WTC11 (cell line): ENCODE measurements at regions not wholly inside any gene's neighbourhood (a gene's known extent, or its start where the extent isn't known, plus 50 kb on each side); places are given as distances from the start of the nearest gene placed in this dataset.

ENCODE experiments used
- ATAC-seq: fragments of 200-7000 bp; cut with Tn5 transposase; 2 replicates; pipeline ENCODE4 v1.10.0; 2021; ENCODE audit warnings: mild to moderate bottlenecking, moderate library complexity
- CTCF ChIA-PET: fragments of 300-600 bp; sonication (Branson Sonifier 250); formaldehyde crosslinking; loops from one replicate; lab custom pipeline; 2021; ENCODE audit warnings: antibody characterized with exemption; lab: Charles Lee
- POLR2A ChIA-PET: fragments of 350-600 bp; sonication (Branson Sonifier 250); formaldehyde crosslinking; loops from one replicate; lab custom pipeline; 2021; ENCODE audit warnings: antibody characterized with exemption; lab: Charles Lee
- DNase-seq: peaks from one replicate; pipeline ENCODE4 v3.0.0; 2021; ENCODE audit warnings: low spot score
- H3K27ac Mint-ChIP-seq: 2 replicates; pipeline ENCODE4 v1.8.0; 2021; ENCODE audit warnings: mixed read lengths
- H3K27me3 Mint-ChIP-seq: 2 replicates; pipeline ENCODE4 v1.8.0; 2021; ENCODE audit warnings: low read depth, mild to moderate bottlenecking, moderate library complexity, mixed read lengths
- H3K36me3 Mint-ChIP-seq: 2 replicates; pipeline ENCODE4 v1.8.0; 2021; ENCODE audit warnings: mixed read lengths
- H3K4me1 Mint-ChIP-seq: 2 replicates; pipeline ENCODE4 v1.8.0; 2022; ENCODE audit warnings: mixed read lengths
- H3K4me3 Mint-ChIP-seq: 2 replicates; pipeline ENCODE4 v1.8.0; 2021; ENCODE audit warnings: mild to moderate bottlenecking, moderate library complexity, mixed read lengths
- H3K9me3 Mint-ChIP-seq: 2 replicates; pipeline ENCODE4 v1.8.0; 2021; ENCODE audit warnings: mixed read lengths
- CREB1 ChIP-seq: sonication (generic); formaldehyde crosslinking; IDR thresholded peaks from 2 replicates; pipeline ENCODE4 v1.8.0; 2023; ENCODE audit warnings: mild to moderate bottlenecking, missing genetic modification reagents
- JAZF1 ChIP-seq: fragments of 250-450 bp; sonication (Bioruptor Pico); IDR thresholded peaks from 2 replicates; pipeline ENCODE4 v1.9.0; 2021; ENCODE audit warnings: moderate library complexity, mild to moderate bottlenecking, inconsistent platforms
- NFATC4 ChIP-seq: fragments of 250-450 bp; sonication (Bioruptor Pico); IDR thresholded peaks from 2 replicates; pipeline ENCODE4 v1.9.0; 2021; ENCODE audit warnings: mild to moderate bottlenecking
- NFE2L1 ChIP-seq: sonication (generic); formaldehyde crosslinking; IDR thresholded peaks from 2 replicates; pipeline ENCODE4 v1.8.1; 2023; ENCODE audit warnings: missing genetic modification reagents
- NR3C1 ChIP-seq: sonication (generic); formaldehyde crosslinking; conservative IDR thresholded peaks from 2 replicates; pipeline ENCODE4 v1.8.1; 2023; ENCODE audit warnings: low read depth, mild to moderate bottlenecking, missing genetic modification reagents
- ZBTB21 ChIP-seq: sonication (generic); formaldehyde crosslinking; IDR thresholded peaks from 2 replicates; pipeline ENCODE4 v1.8.1; 2023; ENCODE audit warnings: mild to moderate bottlenecking, missing genetic modification reagents, borderline replicate concordance
- ZNF121 ChIP-seq: sonication (generic); formaldehyde crosslinking; IDR thresholded peaks from 2 replicates; pipeline ENCODE4 v1.8.0; 2023; ENCODE audit warnings: missing genetic modification reagents
- ZNF219 ChIP-seq: sonication (generic); formaldehyde crosslinking; IDR thresholded peaks from 2 replicates; pipeline ENCODE4 v1.8.0; 2023; ENCODE audit warnings: missing genetic modification reagents, mild to moderate bottlenecking, borderline replicate concordance
- TF ChIP-seq, protein P1 (sequence below): sonication (generic); formaldehyde crosslinking; IDR thresholded peaks from 2 replicates; pipeline ENCODE4 v1.8.0; 2023; ENCODE audit warnings: mild to moderate bottlenecking, missing genetic modification reagents
- TF ChIP-seq, protein P2 (sequence below): sonication (generic); formaldehyde crosslinking; IDR thresholded peaks from 2 replicates; pipeline ENCODE4 v1.8.0; 2023; ENCODE audit warnings: missing genetic modification reagents, mild to moderate bottlenecking, borderline replicate concordance
- TF ChIP-seq, protein P3 (sequence below): fragments of 250-450 bp; sonication (Bioruptor Pico); IDR thresholded peaks from 2 replicates; pipeline ENCODE4 v1.9.0; 2021; ENCODE audit warnings: mild to moderate bottlenecking
- TF ChIP-seq, protein P4 (sequence below): sonication (generic); formaldehyde crosslinking; IDR thresholded peaks from 2 replicates; pipeline ENCODE4 v1.8.1; 2022; ENCODE audit warnings: missing genetic modification reagents, borderline replicate concordance
- TF ChIP-seq, protein P5 (sequence below): sonication (generic); formaldehyde crosslinking; conservative IDR thresholded peaks from 2 replicates; pipeline ENCODE4 v1.8.1; 2023; ENCODE audit warnings: mild to moderate bottlenecking, low read depth, missing genetic modification reagents, moderate library complexity

DNA sequence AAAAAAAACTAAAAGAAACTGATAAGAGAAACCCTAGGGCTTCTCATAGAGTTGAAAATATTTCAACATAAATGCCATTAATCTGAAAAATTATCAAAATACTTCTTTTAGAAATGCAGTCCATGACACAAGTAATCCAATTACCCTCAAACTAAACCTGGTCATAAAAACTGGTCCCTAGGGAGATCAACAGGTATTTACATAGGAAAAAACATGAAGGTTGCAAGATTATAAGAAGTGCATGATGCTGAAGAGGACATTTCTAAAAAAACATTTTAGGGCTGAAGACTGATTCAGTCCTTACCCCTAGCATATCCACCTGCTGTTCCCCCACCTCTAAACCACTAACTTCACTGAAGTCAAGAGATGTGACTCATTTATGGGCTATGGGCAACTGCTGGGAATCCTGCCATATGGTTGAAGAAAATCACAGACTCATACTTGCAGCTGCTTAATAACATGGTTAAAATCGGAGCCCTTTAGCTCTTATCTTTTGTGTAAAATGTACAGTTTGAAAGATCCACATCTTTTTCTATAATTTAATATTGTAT lies 131.0 kb upstream of the RUNX1 start:
- no peaks in the 10 kb centered on the region for H3K36me3 Mint-ChIP-seq
- H3K27ac Mint-ChIP-seq = no peak overlapping the region
- ChIA-PET POLR2A (no interaction called here), CTCF (interaction anchor here (0.6 kb wide), 1 partner anchor 129 kb away, joined by 3 read pairs; no protein-coding TSS in a partner anchor)
- H3K4me3 Mint-ChIP-seq = no peak overlapping the region
- H3K27me3 Mint-ChIP-seq = no peaks in the 10 kb centered on the region; the same call in 1 of the 2 replicates
- H3K9me3 Mint-ChIP-seq = peaks cover 38% of the 10 kb centered on the region
- 0 out of 2 replicates have a peak, but pooled peaks cover 2% of the 10 kb centered on the region for H3K4me1 Mint-ChIP-seq
- no peak for ATAC-seq
- no peak for DNase-seq
- no peak for TF ChIP-seq NR3C1 (CRISPR knock-in tag)
- no peak for TF ChIP-seq JAZF1 (CRISPR knock-in tag)
- TF ChIP-seq, protein P1, sequence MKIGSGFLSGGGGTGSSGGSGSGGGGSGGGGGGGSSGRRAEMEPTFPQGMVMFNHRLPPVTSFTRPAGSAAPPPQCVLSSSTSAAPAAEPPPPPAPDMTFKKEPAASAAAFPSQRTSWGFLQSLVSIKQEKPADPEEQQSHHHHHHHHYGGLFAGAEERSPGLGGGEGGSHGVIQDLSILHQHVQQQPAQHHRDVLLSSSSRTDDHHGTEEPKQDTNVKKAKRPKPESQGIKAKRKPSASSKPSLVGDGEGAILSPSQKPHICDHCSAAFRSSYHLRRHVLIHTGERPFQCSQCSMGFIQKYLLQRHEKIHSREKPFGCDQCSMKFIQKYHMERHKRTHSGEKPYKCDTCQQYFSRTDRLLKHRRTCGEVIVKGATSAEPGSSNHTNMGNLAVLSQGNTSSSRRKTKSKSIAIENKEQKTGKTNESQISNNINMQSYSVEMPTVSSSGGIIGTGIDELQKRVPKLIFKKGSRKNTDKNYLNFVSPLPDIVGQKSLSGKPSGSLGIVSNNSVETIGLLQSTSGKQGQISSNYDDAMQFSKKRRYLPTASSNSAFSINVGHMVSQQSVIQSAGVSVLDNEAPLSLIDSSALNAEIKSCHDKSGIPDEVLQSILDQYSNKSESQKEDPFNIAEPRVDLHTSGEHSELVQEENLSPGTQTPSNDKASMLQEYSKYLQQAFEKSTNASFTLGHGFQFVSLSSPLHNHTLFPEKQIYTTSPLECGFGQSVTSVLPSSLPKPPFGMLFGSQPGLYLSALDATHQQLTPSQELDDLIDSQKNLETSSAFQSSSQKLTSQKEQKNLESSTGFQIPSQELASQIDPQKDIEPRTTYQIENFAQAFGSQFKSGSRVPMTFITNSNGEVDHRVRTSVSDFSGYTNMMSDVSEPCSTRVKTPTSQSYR (CRISPR knock-in tag) = no peak

DNA sequence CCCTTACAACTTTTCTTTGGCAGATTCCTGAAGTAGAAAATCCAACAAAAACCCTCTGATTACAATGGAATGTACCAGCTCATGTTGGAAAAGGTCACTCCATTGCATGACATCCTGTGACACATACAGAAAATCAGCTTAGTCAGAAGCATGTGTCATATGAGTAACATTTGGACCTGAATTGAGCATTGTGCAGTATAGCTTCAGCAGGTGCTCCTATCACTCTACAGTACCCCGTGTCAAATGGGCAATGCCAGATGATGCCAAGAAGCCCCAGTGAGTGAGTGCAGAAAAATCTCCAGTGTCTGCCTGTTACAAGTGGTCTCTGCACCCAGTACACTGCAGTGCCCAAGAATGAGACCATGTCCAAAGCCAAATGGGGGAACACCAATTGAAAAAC lies 129.7 kb upstream of the RUNX1 start:
- Mint-ChIP-seq H3K4me3 (no peak overlapping the region), H3K9me3 (peaks cover 34% of the 10 kb centered on the region), H3K27ac (no peak overlapping the region), H3K27me3 (no peaks in the 10 kb centered on the region; the same call in 1 of the 2 replicates), H3K36me3 (no peaks in the 10 kb centered on the region), H3K4me1 (0 out of 2 replicates have a peak, but pooled peaks cover 2% of the 10 kb centered on the region)
- no peak for ATAC-seq
- TF ChIP-seq, protein P2, sequence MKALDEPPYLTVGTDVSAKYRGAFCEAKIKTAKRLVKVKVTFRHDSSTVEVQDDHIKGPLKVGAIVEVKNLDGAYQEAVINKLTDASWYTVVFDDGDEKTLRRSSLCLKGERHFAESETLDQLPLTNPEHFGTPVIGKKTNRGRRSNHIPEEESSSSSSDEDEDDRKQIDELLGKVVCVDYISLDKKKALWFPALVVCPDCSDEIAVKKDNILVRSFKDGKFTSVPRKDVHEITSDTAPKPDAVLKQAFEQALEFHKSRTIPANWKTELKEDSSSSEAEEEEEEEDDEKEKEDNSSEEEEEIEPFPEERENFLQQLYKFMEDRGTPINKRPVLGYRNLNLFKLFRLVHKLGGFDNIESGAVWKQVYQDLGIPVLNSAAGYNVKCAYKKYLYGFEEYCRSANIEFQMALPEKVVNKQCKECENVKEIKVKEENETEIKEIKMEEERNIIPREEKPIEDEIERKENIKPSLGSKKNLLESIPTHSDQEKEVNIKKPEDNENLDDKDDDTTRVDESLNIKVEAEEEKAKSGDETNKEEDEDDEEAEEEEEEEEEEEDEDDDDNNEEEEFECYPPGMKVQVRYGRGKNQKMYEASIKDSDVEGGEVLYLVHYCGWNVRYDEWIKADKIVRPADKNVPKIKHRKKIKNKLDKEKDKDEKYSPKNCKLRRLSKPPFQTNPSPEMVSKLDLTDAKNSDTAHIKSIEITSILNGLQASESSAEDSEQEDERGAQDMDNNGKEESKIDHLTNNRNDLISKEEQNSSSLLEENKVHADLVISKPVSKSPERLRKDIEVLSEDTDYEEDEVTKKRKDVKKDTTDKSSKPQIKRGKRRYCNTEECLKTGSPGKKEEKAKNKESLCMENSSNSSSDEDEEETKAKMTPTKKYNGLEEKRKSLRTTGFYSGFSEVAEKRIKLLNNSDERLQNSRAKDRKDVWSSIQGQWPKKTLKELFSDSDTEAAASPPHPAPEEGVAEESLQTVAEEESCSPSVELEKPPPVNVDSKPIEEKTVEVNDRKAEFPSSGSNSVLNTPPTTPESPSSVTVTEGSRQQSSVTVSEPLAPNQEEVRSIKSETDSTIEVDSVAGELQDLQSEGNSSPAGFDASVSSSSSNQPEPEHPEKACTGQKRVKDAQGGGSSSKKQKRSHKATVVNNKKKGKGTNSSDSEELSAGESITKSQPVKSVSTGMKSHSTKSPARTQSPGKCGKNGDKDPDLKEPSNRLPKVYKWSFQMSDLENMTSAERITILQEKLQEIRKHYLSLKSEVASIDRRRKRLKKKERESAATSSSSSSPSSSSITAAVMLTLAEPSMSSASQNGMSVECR (CRISPR knock-in tag) = no peak
- TF ChIP-seq ZNF121 (CRISPR knock-in tag) (no peak), NR3C1 (CRISPR knock-in tag) (no peak), NFE2L1 (CRISPR knock-in tag) (no peak), ZNF219 (CRISPR knock-in tag) (no peak), ZBTB21 (CRISPR knock-in tag) (no peak), CREB1 (CRISPR knock-in tag) (no peak), NFATC4 (no peak)
- TF ChIP-seq, protein P3, sequence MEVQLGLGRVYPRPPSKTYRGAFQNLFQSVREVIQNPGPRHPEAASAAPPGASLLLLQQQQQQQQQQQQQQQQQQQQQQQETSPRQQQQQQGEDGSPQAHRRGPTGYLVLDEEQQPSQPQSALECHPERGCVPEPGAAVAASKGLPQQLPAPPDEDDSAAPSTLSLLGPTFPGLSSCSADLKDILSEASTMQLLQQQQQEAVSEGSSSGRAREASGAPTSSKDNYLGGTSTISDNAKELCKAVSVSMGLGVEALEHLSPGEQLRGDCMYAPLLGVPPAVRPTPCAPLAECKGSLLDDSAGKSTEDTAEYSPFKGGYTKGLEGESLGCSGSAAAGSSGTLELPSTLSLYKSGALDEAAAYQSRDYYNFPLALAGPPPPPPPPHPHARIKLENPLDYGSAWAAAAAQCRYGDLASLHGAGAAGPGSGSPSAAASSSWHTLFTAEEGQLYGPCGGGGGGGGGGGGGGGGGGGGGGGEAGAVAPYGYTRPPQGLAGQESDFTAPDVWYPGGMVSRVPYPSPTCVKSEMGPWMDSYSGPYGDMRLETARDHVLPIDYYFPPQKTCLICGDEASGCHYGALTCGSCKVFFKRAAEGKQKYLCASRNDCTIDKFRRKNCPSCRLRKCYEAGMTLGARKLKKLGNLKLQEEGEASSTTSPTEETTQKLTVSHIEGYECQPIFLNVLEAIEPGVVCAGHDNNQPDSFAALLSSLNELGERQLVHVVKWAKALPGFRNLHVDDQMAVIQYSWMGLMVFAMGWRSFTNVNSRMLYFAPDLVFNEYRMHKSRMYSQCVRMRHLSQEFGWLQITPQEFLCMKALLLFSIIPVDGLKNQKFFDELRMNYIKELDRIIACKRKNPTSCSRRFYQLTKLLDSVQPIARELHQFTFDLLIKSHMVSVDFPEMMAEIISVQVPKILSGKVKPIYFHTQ (CRISPR knock-in tag) = no peak
- TF ChIP-seq, protein P4, sequence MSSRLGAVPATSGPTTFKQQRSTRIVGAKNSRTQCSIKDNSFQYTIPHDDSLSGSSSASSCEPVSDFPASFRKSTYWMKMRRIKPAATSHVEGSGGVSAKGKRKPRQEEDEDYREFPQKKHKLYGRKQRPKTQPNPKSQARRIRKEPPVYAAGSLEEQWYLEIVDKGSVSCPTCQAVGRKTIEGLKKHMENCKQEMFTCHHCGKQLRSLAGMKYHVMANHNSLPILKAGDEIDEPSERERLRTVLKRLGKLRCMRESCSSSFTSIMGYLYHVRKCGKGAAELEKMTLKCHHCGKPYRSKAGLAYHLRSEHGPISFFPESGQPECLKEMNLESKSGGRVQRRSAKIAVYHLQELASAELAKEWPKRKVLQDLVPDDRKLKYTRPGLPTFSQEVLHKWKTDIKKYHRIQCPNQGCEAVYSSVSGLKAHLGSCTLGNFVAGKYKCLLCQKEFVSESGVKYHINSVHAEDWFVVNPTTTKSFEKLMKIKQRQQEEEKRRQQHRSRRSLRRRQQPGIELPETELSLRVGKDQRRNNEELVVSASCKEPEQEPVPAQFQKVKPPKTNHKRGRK (CRISPR knock-in tag) = no peak
- TF ChIP-seq, protein P5, sequence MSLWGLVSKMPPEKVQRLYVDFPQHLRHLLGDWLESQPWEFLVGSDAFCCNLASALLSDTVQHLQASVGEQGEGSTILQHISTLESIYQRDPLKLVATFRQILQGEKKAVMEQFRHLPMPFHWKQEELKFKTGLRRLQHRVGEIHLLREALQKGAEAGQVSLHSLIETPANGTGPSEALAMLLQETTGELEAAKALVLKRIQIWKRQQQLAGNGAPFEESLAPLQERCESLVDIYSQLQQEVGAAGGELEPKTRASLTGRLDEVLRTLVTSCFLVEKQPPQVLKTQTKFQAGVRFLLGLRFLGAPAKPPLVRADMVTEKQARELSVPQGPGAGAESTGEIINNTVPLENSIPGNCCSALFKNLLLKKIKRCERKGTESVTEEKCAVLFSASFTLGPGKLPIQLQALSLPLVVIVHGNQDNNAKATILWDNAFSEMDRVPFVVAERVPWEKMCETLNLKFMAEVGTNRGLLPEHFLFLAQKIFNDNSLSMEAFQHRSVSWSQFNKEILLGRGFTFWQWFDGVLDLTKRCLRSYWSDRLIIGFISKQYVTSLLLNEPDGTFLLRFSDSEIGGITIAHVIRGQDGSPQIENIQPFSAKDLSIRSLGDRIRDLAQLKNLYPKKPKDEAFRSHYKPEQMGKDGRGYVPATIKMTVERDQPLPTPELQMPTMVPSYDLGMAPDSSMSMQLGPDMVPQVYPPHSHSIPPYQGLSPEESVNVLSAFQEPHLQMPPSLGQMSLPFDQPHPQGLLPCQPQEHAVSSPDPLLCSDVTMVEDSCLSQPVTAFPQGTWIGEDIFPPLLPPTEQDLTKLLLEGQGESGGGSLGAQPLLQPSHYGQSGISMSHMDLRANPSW (CRISPR knock-in tag) = no peak
- DNase-seq = no peak
- CTCF ChIA-PET = no interaction called here
- POLR2A ChIA-PET = no interaction called here
